GM12874 (cell line): ENCODE measurements at regions not wholly inside any gene's neighbourhood (a gene's known extent, or its start where the extent isn't known, plus 50 kb on each side); places are given as distances from the start of the nearest gene placed in this dataset.

Experiments used
- CTCF ChIP-seq: IDR thresholded peaks from 2 replicates; pipeline ENCODE4 v1.5.1; 2011; ENCODE audit warnings: low read depth, mild to moderate bottlenecking, control low read depth, low read length, moderate library complexity; ENCODE audit not compliant: insufficient read depth

GRCh38 chr11:134476435-134477021 lies 64.5 kb upstream of the B3GAT1 start:
- no peak for TF ChIP-seq CTCF

- TF ChIP-seq CTCF: no peak
Measured at GRCh38 chr11:134475951-134476350, 63.9 kb upstream of the B3GAT1 start.

GRCh38 chr11:134474942-134475341 lies 62.9 kb upstream of the B3GAT1 start:
- TF ChIP-seq CTCF: no peak

GRCh38 chr11:134474070-134474860 lies 62.2 kb upstream of the B3GAT1 start:
- no peak for TF ChIP-seq CTCF

GRCh38 chr11:134471716-134472455 lies 59.8 kb upstream of the B3GAT1 start:
- TF ChIP-seq CTCF: no peak

GRCh38 chr11:134471087-134471715 lies 59.2 kb upstream of the B3GAT1 start:
- no peak for TF ChIP-seq CTCF

GRCh38 chr11:134470238-134470637 lies 58.2 kb upstream of the B3GAT1 start:
- TF ChIP-seq CTCF: no peak
